ENCODE measurements at regions not wholly inside any gene's neighbourhood (a gene's known extent, or its start where the extent isn't known, plus 50 kb on each side); places are given as distances from the start of the nearest gene placed in this dataset.
"Not testable (repeated sequence)": the region's sequence is repeated elsewhere in the genome, so short reads cannot be mapped to it uniquely, and the experiment has no call there.

- no peak for DNase-seq (ENCODE audit: low read depth)
Measured at GRCh38 chr4:19033816-19034733, 1012.5 kb upstream of the LCORL start.

- no peak for DNase-seq (ENCODE audit: low read depth)
Measured at GRCh38 chr4:19030536-19030935, 1009.0 kb upstream of the LCORL start.

GRCh38 chr4:19030048-19030447, 1008.5 kb upstream of the LCORL start:
- DNase-seq (ENCODE audit: low read depth): no peak

DNA sequence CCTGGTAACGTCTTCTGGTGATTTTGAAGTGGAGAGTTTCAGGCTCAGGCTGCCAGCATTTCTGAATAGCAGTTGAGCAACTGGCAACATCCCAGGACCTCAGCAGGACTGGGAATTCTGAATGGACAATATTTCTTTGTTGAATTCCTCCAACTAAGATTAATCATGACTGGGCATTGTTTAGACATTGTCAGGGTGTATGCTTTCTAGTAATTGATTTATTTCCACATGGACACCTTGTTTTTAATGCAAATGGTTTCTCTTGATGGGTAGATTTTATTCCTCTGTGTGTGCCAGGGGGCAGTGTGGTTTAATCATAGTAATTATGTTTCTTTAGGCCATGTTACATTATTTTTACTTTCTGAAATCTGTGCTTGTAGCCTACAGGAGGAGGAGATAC, 1004.7 kb upstream of the LCORL start:
- DNase-seq (ENCODE audit: low read depth): no peak

- DNase-seq (ENCODE audit: low read depth): no peak
Measured at GRCh38 chr4:19025031-19025430, 1003.5 kb upstream of the LCORL start.

- DNase-seq (ENCODE audit: low read depth): no peak
Measured at GRCh38 chr4:19024047-19024446, 1002.5 kb upstream of the LCORL start.

- no peak for DNase-seq (ENCODE audit: low read depth)
Measured at GRCh38 chr4:19021617-19022016, 1000.1 kb upstream of the LCORL start.

- DNase-seq (ENCODE audit: low read depth): not testable (repeated sequence)
Measured at GRCh38 chr4:19016550-19016949, 995.0 kb upstream of the LCORL start.

- DNase-seq (ENCODE audit: low read depth): no peak
Measured at GRCh38 chr4:19014594-19014993, 993.0 kb upstream of the LCORL start.

DNA sequence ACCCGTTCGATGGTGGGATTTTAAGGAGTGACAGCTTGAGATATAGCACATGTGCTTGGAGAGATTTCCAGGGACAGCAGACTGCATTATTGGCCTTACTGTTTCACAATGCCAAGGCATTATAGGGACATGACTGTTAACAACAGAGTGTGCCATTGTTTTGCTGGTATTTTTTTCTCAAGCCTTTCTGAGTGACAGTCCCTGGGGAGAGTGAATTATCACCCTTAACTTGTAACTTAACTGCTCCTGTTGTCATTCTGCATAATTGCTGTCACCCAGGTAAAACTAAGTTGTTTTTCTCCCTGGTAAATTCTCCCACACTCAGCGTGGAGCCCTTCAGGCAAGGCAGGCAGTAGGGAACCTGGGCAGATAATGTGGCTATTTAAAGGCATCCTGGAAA, 989.2 kb upstream of the LCORL start:
- no peak for DNase-seq (ENCODE audit: low read depth)

- DNase-seq (ENCODE audit: low read depth): no peak
Measured at GRCh38 chr4:19009881-19010280, 988.3 kb upstream of the LCORL start.

DNA sequence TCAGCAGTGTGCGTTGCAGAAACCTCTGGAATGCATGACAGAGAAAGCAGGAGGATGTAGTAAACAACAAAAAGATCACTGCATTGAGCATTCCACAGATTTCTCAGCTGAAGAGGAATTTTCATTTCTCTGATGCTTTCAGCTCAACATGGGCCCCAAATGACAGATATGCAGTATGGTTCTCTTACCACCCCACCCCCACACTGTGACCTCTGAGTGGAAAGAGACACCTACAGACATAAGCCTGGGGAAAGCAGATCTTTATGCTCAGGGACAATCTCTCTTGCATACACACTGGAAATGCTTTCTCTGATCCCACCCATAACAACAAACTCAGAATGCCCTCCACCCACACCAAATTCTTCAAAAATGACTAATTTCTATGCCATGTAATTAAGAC, 983.7 kb upstream of the LCORL start:
- no peak for DNase-seq (ENCODE audit: low read depth)

GRCh38 chr4:19002170-19002569, 980.6 kb upstream of the LCORL start:
- DNase-seq (ENCODE audit: low read depth): no peak

DNA sequence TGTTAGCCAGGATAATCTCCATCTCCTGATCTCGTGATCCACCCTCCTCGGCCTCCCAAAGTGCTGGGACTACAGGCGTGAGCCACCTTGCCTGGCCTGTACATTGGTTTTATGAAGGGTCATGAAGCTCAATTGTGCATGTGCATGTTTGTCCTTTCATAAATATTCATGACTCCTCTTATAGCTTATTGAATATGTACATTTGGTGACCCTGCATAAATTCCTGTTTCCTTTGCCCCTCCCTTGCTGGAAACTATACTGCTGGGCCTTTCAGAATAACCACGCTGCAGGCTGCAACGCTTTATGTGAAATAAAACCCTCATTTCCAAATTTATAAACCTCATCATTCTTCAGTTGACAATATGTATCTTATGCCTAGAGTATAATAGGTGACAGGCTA, 978.0 kb upstream of the LCORL start:
- DNase-seq (ENCODE audit: low read depth): no peak

DNA sequence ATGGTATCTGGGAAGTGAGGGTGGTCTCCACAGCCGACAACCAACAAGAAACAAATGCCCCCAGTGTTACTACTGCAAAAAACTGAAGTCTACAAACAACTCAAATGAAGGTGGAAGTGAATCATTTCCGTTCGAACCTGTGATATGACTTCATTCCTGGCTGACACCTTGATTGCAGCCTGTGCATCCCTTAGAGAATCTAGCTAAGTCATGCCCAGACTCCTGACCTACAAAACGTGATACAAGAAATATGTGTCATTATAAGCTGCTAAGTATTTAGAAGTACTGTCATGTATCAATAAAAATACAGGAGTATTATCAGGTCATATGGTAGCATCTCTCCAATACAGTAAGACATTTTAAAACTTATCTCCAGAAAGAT, 959.7 kb upstream of the LCORL start:
- no peak for DNase-seq (ENCODE audit: low read depth)

GRCh38 chr4:18980516-18981233, 959.1 kb upstream of the LCORL start:
- no peak for DNase-seq (ENCODE audit: low read depth)

DNA sequence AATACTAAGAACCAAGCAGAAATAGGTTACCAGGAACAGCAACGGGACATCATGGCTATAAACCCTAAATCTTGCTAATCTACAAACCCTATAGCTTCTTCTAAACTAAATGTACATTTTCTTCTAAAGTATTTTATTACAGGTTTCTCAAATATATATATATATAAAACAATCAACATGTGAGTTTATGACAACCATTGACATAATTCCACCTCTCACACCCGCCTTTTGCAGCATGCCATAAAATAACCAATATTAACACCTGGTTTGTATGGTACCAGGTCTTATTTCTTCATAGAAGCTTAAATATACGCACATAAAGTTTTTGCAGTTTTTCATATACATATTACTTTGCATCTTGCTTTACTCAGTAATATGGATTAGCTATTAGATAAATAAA, 955.3 kb upstream of the LCORL start:
- no peak for DNase-seq (ENCODE audit: low read depth)

GRCh38 chr4:18975916-18976808, 954.6 kb upstream of the LCORL start:
- DNase-seq (ENCODE audit: low read depth): no peak

GRCh38 chr4:18973296-18973695, 951.7 kb upstream of the LCORL start:
- no peak for DNase-seq (ENCODE audit: low read depth)

DNA sequence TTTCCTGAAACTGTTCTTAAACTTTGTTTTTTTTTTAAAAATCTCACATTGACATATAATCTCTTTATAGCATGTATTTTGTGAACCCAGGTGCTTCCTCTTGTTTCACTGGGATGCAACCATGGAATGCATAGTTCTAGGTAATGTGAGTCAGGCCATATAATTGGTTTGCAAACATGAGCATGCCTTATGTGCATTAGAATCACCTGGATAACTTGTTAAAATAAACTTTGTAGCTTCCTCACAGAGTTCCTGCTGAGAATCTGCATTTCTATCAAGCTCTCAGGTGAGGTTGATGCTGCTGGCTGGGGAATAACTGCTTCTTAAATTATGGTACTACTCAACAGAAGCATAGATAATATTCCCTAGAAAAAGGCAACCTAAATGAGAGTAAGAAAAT, 940.3 kb upstream of the LCORL start:
- DNase-seq (ENCODE audit: low read depth): no peak

GRCh38 chr4:18961266-18961665, 939.7 kb upstream of the LCORL start:
- DNase-seq (ENCODE audit: low read depth): no peak

GRCh38 chr4:18957716-18958115, 936.2 kb upstream of the LCORL start:
- no peak for DNase-seq (ENCODE audit: low read depth)
